Loucy (cell line): ENCODE measurements at regions not wholly inside any gene's neighbourhood (a gene's known extent, or its start where the extent isn't known, plus 50 kb on each side); places are given as distances from the start of the nearest gene placed in this dataset.

Experiments
- H2AFZ ChIP-seq: fragments of 200-600 bp; sonication (generic); 2 replicates; pipeline ENCODE4 v1.6.0; 2016; ENCODE audit warnings: antibody characterized with exemption, mild to moderate bottlenecking, low read length, moderate library complexity
- H3F3A ChIP-seq: fragments of 200-600 bp; 2 replicates; pipeline ENCODE4 v1.6.0; 2016; ENCODE audit warnings: antibody characterized with exemption, low read depth, mild to moderate bottlenecking
- H3K27me3 ChIP-seq: fragments of 200-600 bp; sonication (generic); 2 replicates; pipeline ENCODE4 v1.6.1; 2014; ENCODE audit warnings: low read length, mild to moderate bottlenecking; ENCODE audit not compliant: insufficient read depth, poor library complexity, severe bottlenecking
- H3K36me3 ChIP-seq: fragments of 200-600 bp; sonication (generic); 2 replicates; pipeline ENCODE4 v1.6.1; 2016; ENCODE audit warnings: low read length; ENCODE audit not compliant: insufficient read depth
- H3K4me1 ChIP-seq: fragments of 200-600 bp; sonication (generic); 2 replicates; pipeline ENCODE4 v1.5.1; 2014; ENCODE audit warnings: low read length, mild to moderate bottlenecking; ENCODE audit not compliant: insufficient read depth, poor library complexity, severe bottlenecking
- H3K4me2 ChIP-seq: fragments of 200-600 bp; sonication (generic); 2 replicates; pipeline ENCODE4 v1.6.0; 2014; ENCODE audit warnings: antibody characterized with exemption, low read length, low read depth, mild to moderate bottlenecking; ENCODE audit not compliant: poor library complexity, severe bottlenecking
- H3K4me3 ChIP-seq: fragments of 200-600 bp; sonication (generic); 2 replicates; pipeline ENCODE4 v1.5.1; 2014; ENCODE audit warnings: low read length, mild to moderate bottlenecking, mixed read lengths; ENCODE audit not compliant: poor library complexity, severe bottlenecking
- H3K79me2 ChIP-seq: fragments of 200-600 bp; sonication (generic); 2 replicates; pipeline ENCODE4 v1.6.1; 2014; ENCODE audit warnings: low read length; ENCODE audit not compliant: insufficient read depth
- H3K9ac ChIP-seq: fragments of 200-600 bp; sonication (generic); 2 replicates; pipeline ENCODE4 v1.6.0; 2014; ENCODE audit warnings: mild to moderate bottlenecking, low read depth, low read length, moderate library complexity; ENCODE audit not compliant: poor library complexity, severe bottlenecking
- H3K9me2 ChIP-seq: fragments of 200-600 bp; sonication (generic); replicated peaks from 2 replicates; pipeline ENCODE4 v1.6.1; 2016; ENCODE audit warnings: low read depth, low read length, mixed read lengths
- H3K9me3 ChIP-seq: fragments of 200-600 bp; sonication (generic); 2 replicates; pipeline ENCODE4 v1.6.1; 2014; ENCODE audit warnings: mild to moderate bottlenecking, antibody characterized with exemption, low read length, low read depth; ENCODE audit not compliant: insufficient read depth
- H4K20me1 ChIP-seq: fragments of 200-600 bp; sonication (generic); 2 replicates; pipeline ENCODE4 v1.6.0; 2014; ENCODE audit warnings: antibody characterized with exemption, low read length, mild to moderate bottlenecking; ENCODE audit not compliant: insufficient read depth, poor library complexity, severe bottlenecking
- CTCF ChIP-seq: fragments of 200-600 bp; sonication (generic); conservative IDR thresholded peaks from 2 replicates; pipeline ENCODE4 v1.5.1; 2014; ENCODE audit warnings: mild to moderate bottlenecking, antibody characterized with exemption, low read length
- EZH2phosphoT487 ChIP-seq: fragments of 200-600 bp; IDR thresholded peaks from 2 replicates; pipeline ENCODE4 v1.6.1; 2018; ENCODE audit warnings: antibody characterized with exemption, mild to moderate bottlenecking, moderate library complexity, borderline replicate concordance

DNA sequence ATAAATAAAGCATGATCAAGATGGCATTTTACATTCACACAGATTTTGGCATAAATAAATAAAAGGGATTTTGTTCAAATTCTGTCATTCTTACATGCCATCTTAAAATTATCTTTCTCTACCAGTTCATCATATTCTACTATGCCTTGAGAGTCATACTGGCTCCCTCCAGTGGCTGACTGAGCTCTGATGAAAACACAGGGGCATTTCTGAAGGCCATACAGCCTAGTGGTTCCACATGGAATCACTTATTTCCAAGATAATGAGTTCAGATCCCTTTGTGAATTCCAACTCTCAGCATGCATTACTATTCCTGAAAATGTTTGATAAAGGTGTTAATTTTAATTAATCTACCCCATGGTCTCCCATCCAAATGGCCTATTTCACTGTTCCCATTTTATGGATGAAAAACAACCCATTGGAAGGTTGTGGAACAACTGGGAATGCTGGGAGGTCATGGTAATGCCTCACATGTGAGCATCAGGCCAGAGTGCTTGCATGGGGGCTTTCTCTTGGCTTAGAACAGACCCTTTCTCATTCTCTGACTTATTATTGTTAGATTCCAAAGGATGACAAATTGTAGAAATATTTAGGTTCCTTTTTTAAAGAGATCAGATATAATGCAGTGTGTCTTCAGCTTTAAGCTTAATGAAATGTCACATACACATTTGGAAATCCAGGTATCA is 622.4 kb upstream of the PKN2 start:
- TF ChIP-seq EZH2phosphoT487: no peak
- peak; percentile 96 for TF ChIP-seq CTCF
- Histone ChIP-seq H3K36me3 (no peaks in the 10 kb centered on the region), H2AFZ (no peak overlapping the region), H3K4me1 (no peaks in the 10 kb centered on the region), H3K9me3 (no peaks in the 10 kb centered on the region), H3K4me3 (no peak overlapping the region), H3K27me3 (no peaks in the 10 kb centered on the region), H3K9ac (no peak overlapping the region), H4K20me1 (no peaks in the 10 kb centered on the region), H3F3A (no peaks in the 10 kb centered on the region), H3K79me2 (no peaks in the 10 kb centered on the region), H3K9me2 (no peaks in the 10 kb centered on the region), H3K4me2 (no peak overlapping the region)

DNA sequence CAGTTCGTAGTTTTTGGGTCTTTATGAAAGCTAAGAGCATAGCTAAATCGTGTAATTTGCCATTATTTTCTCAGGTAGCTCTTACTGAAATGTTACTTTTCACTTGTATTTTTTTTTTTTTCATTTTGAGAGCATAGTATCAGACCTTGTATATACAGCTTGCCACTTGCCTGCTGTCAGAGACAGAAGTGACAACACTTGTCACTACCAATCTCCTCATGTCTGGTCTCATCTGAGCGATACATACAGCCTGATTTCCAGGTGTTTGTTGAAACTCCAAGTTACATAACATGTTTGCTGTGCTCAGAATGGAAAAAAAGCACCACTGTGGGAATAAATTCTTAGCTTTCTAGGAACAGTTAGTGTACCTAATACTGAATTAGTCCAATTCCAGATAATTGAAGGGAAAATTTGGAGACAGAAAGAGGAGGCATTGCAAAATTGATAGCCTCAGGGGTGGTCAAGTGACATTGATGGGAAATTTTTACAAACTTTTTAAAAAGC is 621.4 kb upstream of the PKN2 start:
- H3F3A ChIP-seq: no peaks in the 10 kb centered on the region
- H2AFZ ChIP-seq: no peak overlapping the region
- no peaks in the 10 kb centered on the region for H3K4me1 ChIP-seq
- H3K79me2 ChIP-seq: no peaks in the 10 kb centered on the region
- no peaks in the 10 kb centered on the region for H3K36me3 ChIP-seq
- H3K27me3 ChIP-seq: no peaks in the 10 kb centered on the region
- no peak overlapping the region for H3K4me2 ChIP-seq
- H4K20me1 ChIP-seq: no peaks in the 10 kb centered on the region
- TF ChIP-seq CTCF (no peak), EZH2phosphoT487 (no peak)
- no peak overlapping the region for H3K9ac ChIP-seq
- no peak overlapping the region for H3K4me3 ChIP-seq
- no peaks in the 10 kb centered on the region for H3K9me2 ChIP-seq
- no peaks in the 10 kb centered on the region for H3K9me3 ChIP-seq

GRCh38 chr1:88063605-88064004 is 620.5 kb upstream of the PKN2 start:
- H3K36me3 ChIP-seq: no peaks in the 10 kb centered on the region
- H3K9me3 ChIP-seq: no peaks in the 10 kb centered on the region
- H3K4me1 ChIP-seq: no peaks in the 10 kb centered on the region
- H3K79me2 ChIP-seq: no peaks in the 10 kb centered on the region
- H3K9ac ChIP-seq: no peak overlapping the region
- no peaks in the 10 kb centered on the region for H4K20me1 ChIP-seq
- no peak for TF ChIP-seq CTCF
- no peak for TF ChIP-seq EZH2phosphoT487
- no peaks in the 10 kb centered on the region for H3K9me2 ChIP-seq
- H3K4me3 ChIP-seq: no peak overlapping the region
- H3K27me3 ChIP-seq: no peaks in the 10 kb centered on the region
- no peak overlapping the region for H3K4me2 ChIP-seq
- H3F3A ChIP-seq: no peaks in the 10 kb centered on the region
- no peak overlapping the region for H2AFZ ChIP-seq
